HL-60 (cell line): ENCODE measurements at regions not wholly inside any gene's neighbourhood (a gene's known extent, or its start where the extent isn't known, plus 50 kb on each side); places are given as distances from the start of the nearest gene placed in this dataset.

Source experiments
- DNase-seq, 2 experiments: peaks; one replicate each; pipeline ENCODE4 v3.0.0-alpha.2; 2010 to 2020; ENCODE audit warnings: low read depth in 1 of 2, low spot score in 1 of 2
- H3K27ac ChIP-seq: fragments of 250-450 bp; sonication (Bioruptor Pico); replicated peaks from 2 replicates; pipeline ENCODE4 v1.5.1; 2020; ENCODE audit warnings: mild to moderate bottlenecking, moderate library complexity
- H3K27me3 ChIP-seq: fragments of 250-450 bp; sonication (Bioruptor Pico); 2 replicates; pipeline ENCODE4 v1.5.1; 2021; ENCODE audit warnings: mild to moderate bottlenecking, moderate library complexity; ENCODE audit not compliant: insufficient read depth, poor library complexity, severe bottlenecking
- H3K4me3 ChIP-seq: replicated peaks from 2 replicates; pipeline ENCODE4 v1.5.1; 2011; ENCODE audit warnings: mild to moderate bottlenecking, control low read depth, low read length; ENCODE audit not compliant: insufficient read depth
- CTCF ChIP-seq: IDR thresholded peaks from one replicate; pipeline ENCODE4 v1.5.1; 2011; ENCODE audit warnings: low read length, control low read depth, inconsistent platforms; ENCODE audit not compliant: insufficient read depth
- GABPA ChIP-seq: IDR thresholded peaks from 2 replicates; pipeline ENCODE4 v1.6.1; 2012; ENCODE audit warnings: low read depth
- POLR2AphosphoS5 ChIP-seq: IDR thresholded peaks from 2 replicates; pipeline ENCODE4 v1.6.1; 2012; ENCODE audit warnings: low read depth
- REST ChIP-seq: IDR thresholded peaks from 2 replicates; pipeline ENCODE4 v1.6.1; 2012; ENCODE audit warnings: low read depth; ENCODE audit not compliant: insufficient replicate concordance
- SPI1 ChIP-seq: IDR thresholded peaks from 2 replicates; pipeline ENCODE4 v1.6.1; 2012; ENCODE audit warnings: low read depth, mild to moderate bottlenecking, borderline replicate concordance

GRCh38 chr15:100810831-100811230, 68.8 kb upstream of the ALDH1A3 start:
- TF ChIP-seq GABPA (no peak), REST (no peak), POLR2AphosphoS5 (no peak), CTCF (no peak), SPI1 (no peak)
- Histone ChIP-seq H3K27me3 (no peaks in the 10 kb centered on the region), H3K27ac (no peak overlapping the region), H3K4me3 (no peak overlapping the region)
- DNase-seq: no peak

GRCh38 chr15:100812802-100813201, 66.8 kb upstream of the ALDH1A3 start:
- TF ChIP-seq GABPA (no peak), CTCF (no peak), SPI1 (no peak), POLR2AphosphoS5 (peak; percentile 18; the same call in 1 of the 2 replicates), REST (peak; percentile 17)
- Histone ChIP-seq H3K4me3 (no peak overlapping the region), H3K27ac (no peak overlapping the region), H3K27me3 (no peaks in the 10 kb centered on the region)
- DNase-seq: peak; percentile 50 to 80

GRCh38 chr15:100818927-100819326, 60.7 kb upstream of the ALDH1A3 start:
- no peak overlapping the region for H3K4me3 ChIP-seq
- TF ChIP-seq SPI1: no peak
- no peak for TF ChIP-seq CTCF
- no peak for TF ChIP-seq GABPA
- no peak for TF ChIP-seq REST
- TF ChIP-seq POLR2AphosphoS5: no peak
- DNase-seq: no peak

More at GRCh38 chr15:100818927-100819326, 60.7 kb upstream of the ALDH1A3 start:
- Histone ChIP-seq H3K27me3 (no peaks in the 10 kb centered on the region), H3K27ac (no peak overlapping the region)
